NCI-H2196 (cell line): ENCODE measurements at regions not wholly inside any gene's neighbourhood (a gene's known extent, or its start where the extent isn't known, plus 50 kb on each side); places are given as distances from the start of the nearest gene placed in this dataset.
"Not testable (repeated sequence)": the region's sequence is repeated elsewhere in the genome, so short reads cannot be mapped to it uniquely, and the experiment has no call there.

Experiments used
- DNase-seq: peaks from one replicate; lab custom pipeline; 2025; ENCODE audit not compliant: unreplicated experiment; lab: John Stamatoyannopoulos, UW

- DNase-seq: no peak
Measured at GRCh38 chr5:103389357-103389756, 130.8 kb downstream of the MACIR start.

- DNase-seq: no peak
Measured at GRCh38 chr5:103385722-103386121, 127.2 kb downstream of the MACIR start.

- DNase-seq: not testable (repeated sequence)
Measured at GRCh38 chr5:103377638-103378037, 119.1 kb downstream of the MACIR start.

- DNase-seq: no peak
Measured at GRCh38 chr5:103375863-103376591, 117.5 kb downstream of the MACIR start.

- DNase-seq: no peak
Measured at GRCh38 chr5:103375350-103375749, 116.8 kb downstream of the MACIR start.

- no peak for DNase-seq
Measured at GRCh38 chr5:103374473-103374963, 116.0 kb downstream of the MACIR start.

GRCh38 chr5:103373597-103374472, 115.3 kb downstream of the MACIR start:
- no peak for DNase-seq

GRCh38 chr5:103371046-103371607, 112.6 kb downstream of the MACIR start:
- no peak for DNase-seq

GRCh38 chr5:103369125-103370120, 110.9 kb downstream of the MACIR start:
- no peak for DNase-seq

- no peak for DNase-seq
Measured at GRCh38 chr5:103367702-103368101, 109.1 kb downstream of the MACIR start.

- no peak for DNase-seq
Measured at GRCh38 chr5:103366918-103367549, 108.5 kb downstream of the MACIR start.

- DNase-seq: no peak
Measured at GRCh38 chr5:103364074-103364473, 105.5 kb downstream of the MACIR start.

- DNase-seq: no peak
Measured at GRCh38 chr5:103362211-103362610, 103.6 kb downstream of the MACIR start.

GRCh38 chr5:103360475-103360874, 101.9 kb downstream of the MACIR start:
- no peak for DNase-seq

GRCh38 chr5:103358305-103358995, 99.9 kb downstream of the MACIR start:
- no peak for DNase-seq

GRCh38 chr5:103357636-103358035, 99.1 kb downstream of the MACIR start:
- no peak for DNase-seq

- no peak for DNase-seq
Measured at GRCh38 chr5:103356350-103357091, 98.0 kb downstream of the MACIR start.

- DNase-seq: no peak
Measured at GRCh38 chr5:103355579-103355978, 97.0 kb downstream of the MACIR start.

- no peak for DNase-seq
Measured at GRCh38 chr5:103354446-103354845, 95.9 kb downstream of the MACIR start.
